ENCODE measurements at regions not wholly inside any gene's neighbourhood (a gene's known extent, or its start where the extent isn't known, plus 50 kb on each side); places are given as distances from the start of the nearest gene placed in this dataset.
"Not testable (repeated sequence)": the region's sequence is repeated elsewhere in the genome, so short reads cannot be mapped to it uniquely, and the experiment has no call there.

GRCh38 chr2:47295131-47295980 is 73.8 kb upstream of the EPCAM start:
- no peak for DNase-seq

DNA sequence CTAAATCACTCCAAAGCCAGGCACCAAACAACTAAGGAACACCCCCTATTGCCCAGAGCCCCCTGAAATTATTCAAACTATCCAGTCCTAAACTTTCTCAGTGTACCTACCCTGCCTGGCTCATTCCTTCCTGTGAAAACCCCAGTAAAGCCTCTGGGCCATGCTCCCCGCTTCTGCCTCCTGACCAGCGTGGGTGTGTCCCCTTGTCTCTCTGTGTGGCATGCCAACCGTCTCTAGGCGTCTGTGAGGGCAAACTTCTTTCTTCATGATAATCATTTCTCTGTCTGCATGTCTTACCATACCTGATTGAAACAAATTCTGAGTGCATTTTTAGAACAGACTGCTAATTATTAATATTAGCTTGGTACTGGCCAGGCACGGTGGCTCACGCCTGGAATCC is 75.1 kb upstream of the EPCAM start:
- no peak for DNase-seq

- DNase-seq, result no peak
These were observed 80.2 kb upstream of the EPCAM start for GRCh38 chr2:47288864-47289263.

- DNase-seq, result no peak
These were observed 85.5 kb upstream of the EPCAM start for GRCh38 chr2:47283659-47284058.

DNA sequence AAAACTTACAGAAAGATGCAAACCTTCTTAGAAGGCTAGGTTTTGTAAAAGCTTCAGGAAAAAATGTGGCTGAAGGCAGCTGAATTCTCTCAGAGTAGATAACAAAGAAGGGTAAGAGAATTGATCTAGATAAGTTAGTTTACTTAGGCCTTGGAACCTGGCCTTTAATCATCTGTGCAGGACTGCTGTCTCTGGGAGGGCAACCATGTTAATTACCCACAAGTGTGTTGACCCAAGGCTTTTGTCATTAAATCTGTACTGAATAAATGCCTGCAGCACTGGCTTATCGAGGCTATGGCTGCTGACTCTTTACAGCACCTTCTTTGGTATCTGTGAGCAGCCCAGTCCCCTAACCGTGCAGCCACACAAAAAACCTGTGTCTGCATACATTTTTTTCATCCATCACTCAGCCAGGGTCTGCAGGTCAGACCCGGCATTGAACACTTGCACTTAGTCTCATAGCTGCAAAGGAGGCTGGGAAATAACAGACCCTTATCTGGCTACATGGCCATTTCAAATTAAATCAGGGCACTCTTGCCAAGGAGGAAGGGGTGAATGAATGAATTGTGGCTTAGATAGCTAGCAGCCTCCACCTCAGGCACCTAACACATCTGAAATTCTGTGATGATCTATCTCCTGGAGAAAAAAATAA is 86.4 kb upstream of the EPCAM start:
- DNase-seq, result no peak

DNA sequence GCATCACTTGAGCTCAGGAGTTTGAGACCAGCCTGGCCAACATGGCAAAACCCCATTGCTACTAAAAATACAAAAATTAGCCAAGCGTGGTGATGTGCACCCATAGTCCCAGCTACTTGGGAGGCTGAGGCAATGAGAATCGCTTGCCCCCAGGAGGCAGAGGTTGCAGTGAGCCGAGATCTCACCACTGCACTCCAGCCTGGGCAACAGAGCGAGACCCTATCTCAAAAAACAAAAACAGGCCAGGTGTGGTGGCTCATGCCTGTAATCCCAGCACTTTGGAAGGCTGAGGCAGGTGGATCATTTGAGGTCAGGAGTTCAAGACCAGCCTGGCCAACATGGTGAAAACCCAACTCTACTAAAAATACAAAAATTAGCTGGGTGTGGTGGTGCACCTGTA is 89.6 kb upstream of the EPCAM start:
- not testable (repeated sequence) for DNase-seq

- no peak for DNase-seq
These were observed 91.1 kb upstream of the EPCAM start for GRCh38 chr2:47277987-47278386.

GRCh38 chr2:47277187-47277586 is 91.9 kb upstream of the EPCAM start:
- no peak for DNase-seq

GRCh38 chr2:47276061-47276460 is 93.0 kb upstream of the EPCAM start:
- no peak for DNase-seq

DNA sequence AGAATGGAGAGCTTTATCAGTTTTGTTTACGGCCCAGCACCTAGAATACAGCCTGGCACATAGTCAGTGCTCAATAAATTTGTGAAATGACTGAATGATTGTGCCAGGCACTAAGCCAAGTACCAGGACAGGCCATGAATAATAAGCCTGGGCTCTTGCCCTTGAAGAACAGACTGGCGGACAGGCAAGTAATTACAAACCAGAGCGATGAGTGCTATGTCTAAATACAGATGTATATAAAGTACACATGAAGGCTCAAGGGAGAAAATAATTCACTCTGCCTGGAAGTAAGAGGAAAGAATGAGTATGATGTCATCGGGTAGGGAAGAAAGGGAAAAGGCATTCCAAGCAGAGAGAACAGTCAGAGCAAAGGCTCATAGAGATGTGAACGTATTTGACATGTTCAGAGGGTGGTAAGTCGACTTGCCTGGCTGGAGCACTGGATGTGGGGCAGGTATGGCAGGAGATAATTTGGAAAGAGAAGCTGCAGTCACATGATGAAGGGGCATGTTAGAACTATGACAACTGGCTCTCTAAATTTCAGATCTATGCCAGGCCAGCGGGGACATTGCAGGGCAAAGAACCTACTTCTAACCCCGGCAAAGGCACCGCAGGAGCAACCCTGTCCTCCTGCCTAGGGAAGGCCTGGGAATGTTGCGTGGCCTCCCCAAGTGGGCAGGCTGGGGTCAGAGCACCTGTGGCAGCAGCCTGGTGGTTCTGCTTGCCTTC is 94.9 kb upstream of the EPCAM start:
- DNase-seq, result no peak

DNA sequence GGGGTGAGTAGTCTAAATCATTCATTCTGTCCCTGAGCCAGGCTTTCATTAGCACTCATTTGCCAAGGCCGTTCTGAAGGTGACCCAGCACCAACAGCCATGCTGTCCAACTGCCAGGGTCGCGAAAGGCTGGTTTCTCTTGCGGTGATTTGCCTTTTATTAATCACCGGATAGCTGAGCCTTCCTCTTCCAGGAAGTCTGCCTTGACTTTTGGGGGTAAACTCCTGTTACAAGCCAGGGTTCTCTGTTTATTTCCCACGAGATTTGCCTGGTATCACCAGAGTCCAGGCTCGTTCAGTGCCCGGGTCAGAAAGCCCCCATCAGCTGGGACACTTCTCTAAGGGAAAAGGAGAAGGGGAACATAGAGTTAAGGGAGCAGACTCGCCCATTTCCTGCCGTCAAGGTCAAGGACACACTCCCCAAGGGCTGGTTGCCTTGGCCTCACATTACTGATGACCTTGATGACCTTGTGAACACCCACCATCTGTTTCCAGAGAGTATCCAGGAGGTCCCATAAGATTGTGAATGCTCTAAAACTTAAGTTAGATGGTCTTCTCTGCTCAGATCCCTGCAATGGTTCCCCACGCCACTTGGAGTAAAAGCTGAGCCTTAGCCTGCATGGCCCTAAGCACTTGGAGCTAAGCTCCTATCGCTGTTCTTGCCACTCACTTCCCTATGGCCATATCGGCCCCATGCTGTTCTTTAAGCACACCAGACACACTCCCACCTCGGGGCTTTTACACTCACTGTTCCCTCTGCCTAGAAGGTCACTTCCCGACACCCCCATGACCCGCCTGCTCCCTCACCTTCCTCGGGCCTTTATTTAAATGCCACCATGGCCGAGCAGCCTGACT is 96.0 kb upstream of the EPCAM start:
- DNase-seq, result no peak

- DNase-seq, result peak; percentile 42
These were observed 95.9 kb upstream of the CALM2 start for GRCh38 chr2:47272031-47272864.

- DNase-seq, result peak; percentile 23
These were observed 95.0 kb upstream of the CALM2 start for GRCh38 chr2:47271054-47272000.

GRCh38 chr2:47270421-47270820 is 94.1 kb upstream of the CALM2 start:
- no peak for DNase-seq

DNA sequence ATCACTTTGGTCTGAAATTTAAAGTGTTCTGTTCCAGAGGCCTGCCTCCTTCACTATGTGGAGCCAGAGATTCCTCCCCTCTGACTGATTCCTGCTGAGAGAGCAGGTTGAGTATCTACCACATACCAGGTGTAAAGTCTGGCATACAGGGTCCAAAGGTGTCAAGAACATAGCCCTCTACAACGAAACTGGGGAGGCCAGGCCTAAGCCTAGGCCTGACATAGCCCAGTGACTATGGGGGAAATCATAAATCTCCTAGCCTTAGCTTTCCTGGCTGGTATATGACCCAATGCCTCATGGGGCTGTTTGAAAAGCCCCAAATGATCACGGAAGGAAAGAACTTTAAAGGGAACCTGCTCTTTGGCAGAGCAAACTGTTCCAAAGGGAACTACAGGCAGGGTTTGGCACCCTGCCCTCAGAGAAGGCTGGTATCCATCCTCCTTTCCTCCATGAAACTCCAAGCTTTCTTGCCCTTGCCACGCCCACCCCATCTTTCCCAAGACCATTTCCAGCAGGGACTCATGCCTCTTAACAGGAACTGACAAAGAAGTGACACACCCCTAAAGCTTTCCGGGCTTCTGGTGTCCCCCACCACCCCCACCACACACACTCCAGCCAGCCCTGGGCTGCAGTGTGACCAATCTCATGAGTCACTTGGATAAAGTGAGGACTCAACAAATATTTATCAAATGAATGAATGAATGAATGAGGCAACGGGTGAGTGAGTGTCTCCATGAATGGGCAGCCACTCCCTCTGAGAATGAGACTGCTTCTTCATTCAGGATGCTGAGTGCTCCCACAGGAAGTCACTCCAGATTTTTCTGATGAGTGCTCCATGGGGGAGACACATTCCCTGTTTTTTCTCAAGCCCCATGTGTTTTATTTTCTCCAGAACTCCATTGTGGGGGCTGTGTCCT is 93.3 kb upstream of the CALM2 start:
- no peak for DNase-seq

DNA sequence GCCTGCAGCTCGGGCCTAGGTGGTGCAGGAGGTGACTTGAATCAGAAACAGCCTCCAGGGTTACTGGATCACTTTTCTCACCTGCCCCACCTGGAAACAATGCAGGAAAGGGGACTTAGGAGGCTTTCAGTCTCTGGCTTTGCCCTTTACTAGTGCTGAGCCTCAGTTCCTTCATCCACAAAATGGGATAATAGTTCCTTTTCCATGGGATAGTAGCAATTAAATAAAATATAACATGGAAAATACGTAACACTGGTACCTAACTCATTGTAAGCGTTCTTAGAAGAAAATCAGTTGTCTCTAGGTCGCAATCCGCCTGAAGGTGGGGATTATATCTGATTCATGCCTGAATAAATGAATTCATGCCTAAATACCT is 91.4 kb upstream of the CALM2 start:
- DNase-seq, result no peak

DNA sequence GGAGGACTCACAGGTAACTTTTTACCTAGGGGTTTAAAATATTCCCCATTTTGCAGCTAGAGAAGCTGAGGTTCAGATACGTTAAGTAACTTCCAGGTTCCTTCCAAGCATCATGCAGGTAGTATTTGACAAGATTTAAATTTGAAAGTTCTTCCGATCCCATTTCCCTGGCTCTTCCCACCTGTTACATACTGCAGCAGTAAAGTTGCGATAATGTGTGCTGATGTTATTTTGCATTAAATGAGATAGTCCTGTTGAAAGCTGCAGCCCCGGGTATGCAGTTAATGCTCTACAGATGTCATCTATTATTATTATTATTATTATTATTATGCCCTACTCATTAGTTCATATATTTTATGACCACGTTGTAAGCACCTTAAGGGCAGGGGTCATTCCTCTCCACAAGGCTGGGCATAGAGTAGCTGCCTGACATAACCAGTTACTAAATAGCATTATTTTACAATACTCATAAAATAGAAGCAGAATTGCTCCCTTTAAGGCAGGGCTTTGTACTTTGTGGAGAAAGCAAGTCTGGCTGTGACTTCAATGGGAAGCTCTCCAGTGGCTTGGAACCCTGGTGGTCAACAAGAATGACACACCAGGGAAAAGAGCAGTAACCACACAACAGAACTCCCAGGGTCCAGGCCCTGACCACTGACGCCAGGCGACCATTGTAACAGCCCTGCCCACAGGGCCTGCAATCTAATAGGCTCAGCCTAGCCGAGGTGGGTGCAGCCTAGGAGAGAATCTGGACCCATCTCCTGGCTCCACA is 90.8 kb upstream of the CALM2 start:
- no peak for DNase-seq

DNA sequence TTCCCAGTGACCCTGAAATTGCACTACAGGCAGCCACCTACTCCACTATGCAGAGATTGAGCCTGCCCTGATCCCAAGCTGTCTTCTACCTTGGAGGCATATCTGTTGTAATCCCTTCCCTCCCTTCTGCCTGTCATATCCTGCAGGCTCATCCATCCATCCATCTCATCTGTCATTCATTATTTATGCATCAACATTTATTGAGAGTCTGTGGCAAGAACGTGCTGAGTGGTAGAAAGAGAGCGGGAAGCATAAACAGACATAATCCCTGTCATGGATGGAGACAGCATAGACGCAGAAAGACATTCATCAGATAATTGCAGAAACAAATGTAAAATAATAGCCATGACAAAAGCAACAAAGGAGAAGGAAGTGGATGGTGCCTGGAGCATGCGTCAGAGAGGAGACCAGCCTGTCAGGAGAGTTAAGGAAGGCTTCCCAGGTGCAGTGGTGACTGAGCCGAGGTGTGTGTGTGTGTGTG is 89.5 kb upstream of the CALM2 start:
- DNase-seq, result no peak

DNA sequence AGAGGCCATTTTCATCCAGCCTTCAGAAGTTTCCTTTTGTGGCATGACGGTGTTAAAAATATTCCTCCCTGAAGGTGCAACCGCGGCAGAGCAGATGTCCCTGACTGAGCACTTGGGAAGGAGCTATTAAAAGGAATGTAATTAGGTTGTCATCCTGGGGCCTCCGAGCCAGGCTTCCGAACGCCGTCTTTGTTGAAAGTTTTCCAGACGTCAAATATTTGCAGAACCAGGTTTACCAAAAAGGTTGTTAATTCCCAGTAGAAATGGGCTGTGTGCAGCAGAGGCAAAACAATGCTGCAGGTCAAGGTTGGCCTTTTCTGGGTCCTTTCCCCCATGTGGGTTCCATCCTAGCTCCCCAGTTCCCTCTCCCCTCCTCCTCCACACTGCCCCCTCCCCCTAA is 88.8 kb upstream of the CALM2 start:
- no peak for DNase-seq

Data from NCI-H1105 (cell line).